Activated CD4-positive, alpha-beta T cell treated with anti-CD3 and anti-CD28 coated beads, Interleukin-2, amount 50 U/mL, for 24 hours (primary cell): ENCODE measurements at regions not wholly inside any gene's neighbourhood (a gene's known extent, or its start where the extent isn't known, plus 50 kb on each side); places are given as distances from the start of the nearest gene placed in this dataset.
"Not testable (repeated sequence)": the region's sequence is repeated elsewhere in the genome, so short reads cannot be mapped to it uniquely, and the experiment has no call there.

Experiments used
- DNase-seq, 2 donors: peaks; one replicate each; pipeline ENCODE4 v3.0.0-alpha.2; 2020; ENCODE audit warnings: low read depth in 1 of 2, low spot score in 1 of 2

DNA sequence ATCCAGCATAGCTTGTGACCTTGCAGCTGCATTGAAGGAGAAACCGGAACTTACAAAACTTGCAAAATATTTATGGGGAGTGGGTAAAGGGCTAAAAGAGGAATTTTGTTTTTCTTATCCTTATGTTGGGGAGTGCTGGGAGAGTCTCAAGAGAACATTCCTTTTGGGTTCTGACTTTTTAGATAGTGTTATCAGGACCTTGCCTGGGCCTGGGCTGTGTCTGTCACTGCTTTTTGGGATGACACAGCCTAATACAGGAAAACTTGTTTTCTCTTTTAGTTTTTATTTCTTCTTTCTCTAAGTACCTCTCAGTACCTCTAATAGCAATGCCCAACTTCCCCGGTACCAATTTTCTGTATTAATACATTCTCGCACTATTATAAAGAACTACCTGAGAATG lies 850.6 kb downstream of the RPS29 start:
- no peak for DNase-seq

DNA sequence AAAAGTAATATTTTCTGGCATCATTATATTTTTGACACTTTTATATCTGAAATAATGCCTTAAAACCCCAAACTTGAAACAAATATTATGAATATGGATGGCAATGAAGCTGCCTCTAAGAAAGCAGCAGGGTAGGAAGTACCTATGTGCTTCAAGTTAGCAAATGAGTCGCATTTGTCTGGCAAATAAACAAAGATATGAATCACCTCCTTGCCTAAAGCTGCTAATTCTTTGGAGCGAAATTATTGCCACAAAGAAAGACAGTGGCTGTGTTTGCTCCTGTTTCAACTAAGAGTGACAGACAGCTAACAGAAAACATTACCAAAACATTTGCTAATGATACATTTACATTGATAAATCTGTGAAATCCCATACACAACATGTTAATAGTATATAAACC lies 854.9 kb downstream of the RPS29 start:
- DNase-seq = no peak

DNA sequence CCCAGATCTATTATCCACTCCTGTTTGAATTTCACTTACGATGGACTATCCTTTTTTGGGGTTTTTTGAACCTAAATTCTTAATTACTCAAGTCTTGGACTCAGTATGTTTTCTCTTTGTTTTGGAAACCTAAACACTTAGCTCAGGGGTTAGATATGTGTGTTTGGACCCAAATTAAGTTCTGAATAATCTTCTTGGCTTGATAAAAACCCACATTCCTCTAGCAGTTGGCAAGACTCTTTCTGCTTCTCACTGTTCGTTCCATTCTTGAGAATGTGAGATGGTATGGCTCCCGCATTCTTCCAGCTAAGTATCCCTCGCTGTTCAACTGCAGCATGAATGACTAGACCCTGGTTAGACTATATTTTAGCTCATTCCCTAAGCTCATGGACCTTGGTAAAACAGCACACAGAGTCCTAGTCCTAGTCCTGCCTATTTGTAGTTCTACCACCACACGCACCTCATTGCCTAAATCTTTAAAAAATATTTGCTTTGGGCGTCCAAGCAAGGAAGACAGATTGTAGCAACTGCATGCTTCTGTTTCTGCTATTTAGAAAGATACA lies 860.0 kb downstream of the RPS29 start:
- DNase-seq = no peak

GRCh38 chr14:48725051-48725734 lies 861.0 kb downstream of the RPS29 start:
- no peak for DNase-seq

GRCh38 chr14:48723841-48724495 lies 862.2 kb downstream of the RPS29 start:
- no peak for DNase-seq

DNA sequence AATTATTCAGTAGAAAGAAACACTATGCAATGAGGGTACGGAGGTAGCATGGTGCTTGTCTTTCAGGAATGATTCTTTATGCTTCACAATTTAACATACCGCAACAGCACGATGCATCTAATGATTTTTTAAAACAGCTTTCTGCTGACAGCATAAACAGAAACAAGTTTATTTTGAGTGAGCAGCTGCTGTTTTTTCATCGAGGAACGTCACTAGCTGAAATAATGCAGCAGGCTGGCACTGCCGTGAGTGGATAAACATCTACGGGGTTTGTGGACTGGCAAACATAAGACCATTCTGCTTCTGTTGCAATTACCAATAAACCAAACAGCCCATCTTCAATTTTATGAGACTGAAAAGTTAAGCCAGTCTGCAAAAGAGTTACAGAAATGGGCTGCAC lies 871.8 kb downstream of the RPS29 start:
- no peak for DNase-seq

GRCh38 chr14:48710133-48710532 lies 876.0 kb downstream of the RPS29 start:
- DNase-seq = no peak

DNA sequence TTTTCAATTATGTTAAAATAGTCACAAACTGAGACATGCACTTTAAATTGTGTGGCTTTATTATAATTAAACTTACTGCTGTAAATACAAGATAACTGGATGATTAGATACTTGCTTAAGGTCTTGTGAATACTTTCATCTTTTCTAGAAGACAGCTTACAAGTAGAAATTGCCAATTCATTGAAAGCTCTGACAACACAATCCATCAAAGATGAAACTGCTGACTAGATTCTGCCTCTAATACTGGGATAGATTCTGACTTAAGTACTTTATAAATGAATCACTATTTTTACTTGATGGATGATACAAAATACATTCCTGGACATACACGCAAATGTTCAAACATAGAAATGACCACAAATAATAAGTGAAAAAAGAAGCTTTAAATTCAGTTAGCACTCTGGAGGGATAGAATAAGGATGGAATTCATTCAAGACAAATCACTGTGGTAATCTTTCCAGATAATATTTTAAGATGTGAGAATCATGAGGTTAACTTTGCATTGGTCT lies 876.8 kb downstream of the RPS29 start:
- DNase-seq = no peak

GRCh38 chr14:48704639-48705038 lies 881.5 kb downstream of the RPS29 start:
- no peak for DNase-seq

GRCh38 chr14:48703728-48704467 lies 882.3 kb downstream of the RPS29 start:
- DNase-seq = no peak

GRCh38 chr14:48697362-48697761 lies 888.8 kb downstream of the RPS29 start:
- DNase-seq = not testable (repeated sequence)

DNA sequence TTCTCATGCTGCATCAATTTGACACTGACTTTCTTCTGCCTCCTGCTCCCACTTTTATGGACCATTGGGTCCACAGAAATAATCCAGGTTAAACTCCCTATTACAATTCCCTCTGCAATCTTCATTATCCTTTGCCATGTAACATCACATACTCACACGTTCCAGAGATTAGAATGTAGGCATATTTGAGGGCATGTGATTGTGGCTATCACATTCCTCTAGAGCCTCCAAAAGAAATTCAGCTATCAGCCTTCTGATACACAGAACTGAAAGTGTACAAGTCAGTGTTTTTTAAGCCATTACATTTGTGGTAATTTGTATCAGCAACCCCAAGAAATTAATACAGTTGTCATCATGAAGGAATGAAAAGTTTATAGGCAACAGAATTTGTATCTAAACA lies 892.4 kb downstream of the RPS29 start:
- DNase-seq = no peak

GRCh38 chr14:48690349-48690748 lies 895.8 kb downstream of the RPS29 start:
- DNase-seq = no peak

DNA sequence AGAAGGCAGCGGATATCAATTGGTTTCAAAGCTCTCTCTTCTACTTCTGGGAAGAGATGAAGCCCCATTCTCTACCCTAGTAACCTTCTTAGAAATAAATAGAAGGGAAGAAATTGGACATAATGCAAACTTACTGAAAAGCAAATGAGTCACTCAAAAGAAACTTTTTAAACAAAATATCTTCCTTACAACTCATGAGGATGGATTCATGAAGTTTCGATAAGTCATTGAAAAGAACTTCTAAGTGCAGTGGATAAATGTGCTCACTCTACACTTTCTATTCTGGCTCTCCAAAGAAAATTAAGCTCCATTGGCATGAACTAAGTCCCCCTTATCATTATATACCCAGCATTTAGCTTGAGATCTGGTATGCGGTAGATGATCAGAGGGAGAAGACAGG lies 899.5 kb downstream of the RPS29 start:
- DNase-seq = no peak

DNA sequence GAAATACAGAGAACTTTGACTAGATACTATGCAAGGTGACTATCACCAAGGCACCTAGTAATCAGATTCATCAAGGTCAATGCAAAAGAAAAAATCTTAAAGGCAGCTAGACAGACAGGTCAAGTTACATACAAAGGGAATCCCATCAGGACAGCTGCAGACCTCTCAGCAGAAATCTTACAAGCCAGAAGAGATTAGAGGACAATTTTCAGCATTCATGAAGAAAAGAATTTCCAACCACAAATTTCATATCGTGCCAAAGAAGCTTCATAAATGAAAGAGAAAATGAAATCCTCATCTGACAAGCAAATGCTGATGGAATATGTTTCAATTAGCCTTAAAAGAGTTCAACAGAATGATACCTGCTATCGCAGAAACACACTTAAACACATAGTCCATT lies 913.7 kb downstream of the RPS29 start:
- no peak for DNase-seq

- no peak for DNase-seq
These were observed 915.2 kb downstream of the RPS29 start for GRCh38 chr14:48670939-48671338.

DNA sequence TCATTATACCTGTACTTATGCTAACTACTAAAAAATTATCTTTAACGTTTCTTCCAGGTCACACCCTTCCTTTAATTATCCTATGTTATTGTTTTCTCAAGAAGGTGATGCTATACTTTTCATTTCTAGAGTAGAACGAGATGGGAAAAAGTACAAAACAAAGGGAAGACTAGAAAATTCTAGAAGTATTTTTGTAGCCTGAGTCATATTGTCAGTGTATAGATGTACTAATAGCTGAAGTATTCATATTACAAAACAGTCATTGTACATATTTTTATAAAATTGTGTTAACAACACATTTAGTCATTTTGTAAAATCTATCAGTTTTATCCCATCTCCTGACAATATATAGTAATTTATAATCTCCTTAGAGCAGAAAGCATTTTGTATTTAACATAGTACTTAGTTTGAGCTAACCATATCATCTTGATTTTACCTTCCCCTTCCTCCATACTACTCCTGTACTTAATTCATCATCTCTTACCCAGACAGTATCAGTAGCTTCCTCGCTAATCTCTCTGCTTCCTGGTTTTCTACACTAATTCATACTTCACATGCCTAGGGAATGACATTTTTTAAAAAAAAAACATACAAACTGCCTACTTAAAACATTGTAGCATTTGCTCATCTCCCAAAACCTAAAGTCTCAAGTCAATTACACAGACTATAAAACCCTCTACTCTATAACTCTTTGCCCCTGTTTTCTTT lies 920.9 kb downstream of the RPS29 start:
- DNase-seq = no peak

DNA sequence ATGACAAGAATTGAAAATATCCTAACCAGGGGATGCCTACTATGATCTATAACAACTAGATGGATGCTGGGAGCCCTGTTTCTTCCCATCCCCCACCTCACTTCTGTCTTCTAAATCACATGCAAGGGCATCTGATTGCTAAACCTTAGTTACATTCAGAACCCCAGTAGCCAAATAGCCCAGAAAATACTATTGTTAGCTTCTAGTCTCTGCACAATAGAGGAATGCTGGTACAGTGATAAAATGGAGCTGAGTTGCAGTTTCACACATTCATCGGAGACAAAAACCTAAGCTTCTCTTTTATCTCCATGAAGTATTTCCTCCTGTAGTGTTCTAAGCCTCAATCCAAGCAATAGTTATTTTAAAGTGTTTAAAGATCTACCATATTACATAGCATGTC lies 942.9 kb downstream of the RPS29 start:
- no peak for DNase-seq

- no peak for DNase-seq
These were observed 953.5 kb upstream of the MDGA2 start for GRCh38 chr14:48628870-48629269.

DNA sequence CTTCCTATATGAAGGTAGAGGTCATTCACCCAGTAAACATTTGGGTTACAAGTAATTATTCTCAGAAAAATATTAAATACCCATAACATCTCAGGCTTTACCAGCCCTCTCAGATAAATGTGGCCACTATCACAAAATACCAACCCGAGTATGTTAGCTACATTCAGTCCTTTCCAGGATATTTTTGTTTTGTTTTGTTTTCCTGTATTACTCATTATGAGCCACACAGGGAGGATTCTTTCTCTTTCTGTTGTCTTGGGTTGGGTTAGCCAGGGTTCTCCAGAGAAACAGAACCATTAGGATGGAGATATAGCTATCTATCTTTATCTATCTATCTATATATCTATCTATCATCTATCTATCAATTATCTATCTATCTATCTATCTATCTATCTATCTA lies 947.6 kb upstream of the MDGA2 start:
- DNase-seq = no peak

DNA sequence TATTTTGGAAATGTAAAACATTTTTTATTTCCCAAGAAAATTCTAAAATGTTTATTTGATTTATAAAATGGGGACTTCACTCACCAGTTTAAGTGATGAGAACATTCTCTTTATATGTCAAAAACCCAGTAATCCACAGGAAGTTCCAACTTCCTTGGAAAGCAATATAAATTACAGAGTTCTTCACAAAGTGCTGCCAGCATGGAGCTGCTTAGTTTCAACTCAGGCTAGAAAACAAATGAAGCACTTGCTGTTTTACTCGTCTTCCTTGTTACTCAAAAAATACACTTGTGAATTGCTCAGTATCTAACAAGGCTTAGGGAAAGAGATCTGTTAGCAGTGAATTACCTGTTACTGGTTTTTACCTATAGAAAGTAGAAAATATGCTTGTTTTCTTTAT lies 942.7 kb upstream of the MDGA2 start:
- no peak for DNase-seq
